Stimulated activated CD4-positive, alpha-beta T cell treated with anti-CD3 and anti-CD28 coated beads, TNF-alpha, amount 100 ng/mL, for 4 hours (primary cell): ENCODE measurements at regions not wholly inside any gene's neighbourhood (a gene's known extent, or its start where the extent isn't known, plus 50 kb on each side); places are given as distances from the start of the nearest gene placed in this dataset.

ENCODE experiments used
- DNase-seq, 3 experiments: peaks; one replicate each; pipeline ENCODE4 v3.0.0-alpha.2; 2020; ENCODE audit warnings: low read depth in 3 of 3

DNA sequence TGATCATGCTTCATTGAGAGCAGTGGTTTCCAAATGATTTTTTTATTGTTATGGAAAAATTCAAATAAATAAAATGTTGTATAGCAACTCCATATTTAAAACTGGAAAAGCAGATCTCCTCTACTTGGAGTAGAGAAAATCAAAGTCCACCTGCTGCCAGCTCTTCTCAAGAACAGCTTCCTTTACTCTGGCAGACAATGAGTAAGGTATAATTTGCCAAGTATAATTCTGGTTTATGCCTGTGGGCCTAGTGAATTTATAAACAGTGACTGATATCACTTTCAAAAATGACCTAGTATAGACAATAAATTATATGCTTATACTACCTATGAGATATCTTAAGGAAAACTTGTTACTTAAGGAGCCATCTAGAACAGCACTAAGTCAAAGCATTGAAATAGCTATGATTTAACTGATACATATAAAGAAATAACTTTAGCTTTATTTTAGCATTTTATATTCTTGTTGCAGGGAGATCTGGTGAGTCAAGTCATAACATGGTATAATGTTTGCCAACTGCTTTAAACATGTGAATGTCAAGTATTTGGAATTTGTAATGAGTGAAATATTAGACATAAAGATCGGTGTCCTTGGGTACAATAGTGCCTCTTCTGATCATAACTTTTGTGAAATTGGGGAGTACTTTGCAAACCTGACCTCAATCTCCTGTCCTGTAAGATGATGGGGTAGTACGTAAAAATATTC is 1389.1 kb upstream of the PIK3C3 start:
- no peak for DNase-seq

DNA sequence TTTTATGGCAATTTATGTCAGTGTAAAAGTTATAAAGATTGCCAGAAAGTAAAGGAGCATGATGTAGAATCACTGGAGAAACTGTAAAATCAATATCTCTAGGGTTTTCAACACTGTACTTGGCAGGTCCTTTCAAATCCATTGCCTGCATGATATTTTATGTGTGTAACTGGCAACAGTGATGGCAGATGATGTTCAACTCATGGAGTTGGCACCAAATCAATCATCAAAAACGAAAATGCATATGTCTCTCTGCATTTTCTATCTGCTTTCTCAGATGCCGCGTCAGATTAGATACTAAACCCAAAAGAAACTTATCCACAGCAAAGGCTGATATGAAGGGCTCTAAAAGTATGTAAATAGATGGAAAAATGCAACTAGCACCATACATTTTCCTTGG is 1395.5 kb upstream of the PIK3C3 start:
- no peak for DNase-seq

DNA sequence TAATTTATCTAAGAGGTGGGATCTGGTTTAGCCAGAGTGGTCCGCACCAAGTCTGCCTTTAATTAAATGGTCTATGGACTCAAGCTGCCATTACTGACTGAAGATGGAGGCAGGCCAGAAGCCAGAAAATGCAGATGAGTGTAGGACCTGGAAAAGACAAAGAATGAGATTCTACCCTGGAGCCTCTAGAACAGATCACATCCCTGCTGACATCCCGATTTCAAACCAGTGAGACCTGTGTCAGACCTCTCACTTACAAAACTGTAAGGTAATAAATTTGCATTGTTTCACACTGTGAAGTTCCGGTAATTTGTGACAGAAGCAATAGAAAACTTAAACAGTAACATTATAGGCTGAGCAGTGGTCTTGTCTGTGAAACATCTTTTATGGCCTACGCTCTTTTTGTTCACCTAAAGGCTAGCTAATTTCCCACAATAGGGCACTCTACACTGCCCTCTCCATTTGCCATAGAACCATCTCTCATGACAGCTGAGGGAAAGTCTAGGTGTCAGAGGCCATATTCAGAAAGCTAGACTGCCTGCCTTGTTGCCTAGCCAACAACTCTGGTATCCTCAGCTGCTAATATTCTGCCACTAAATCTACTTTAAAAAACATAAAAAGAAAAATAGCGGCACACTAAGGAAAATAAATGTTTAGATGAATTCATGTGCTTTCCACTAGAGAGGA is 1396.2 kb upstream of the PIK3C3 start:
- no peak for DNase-seq

DNA sequence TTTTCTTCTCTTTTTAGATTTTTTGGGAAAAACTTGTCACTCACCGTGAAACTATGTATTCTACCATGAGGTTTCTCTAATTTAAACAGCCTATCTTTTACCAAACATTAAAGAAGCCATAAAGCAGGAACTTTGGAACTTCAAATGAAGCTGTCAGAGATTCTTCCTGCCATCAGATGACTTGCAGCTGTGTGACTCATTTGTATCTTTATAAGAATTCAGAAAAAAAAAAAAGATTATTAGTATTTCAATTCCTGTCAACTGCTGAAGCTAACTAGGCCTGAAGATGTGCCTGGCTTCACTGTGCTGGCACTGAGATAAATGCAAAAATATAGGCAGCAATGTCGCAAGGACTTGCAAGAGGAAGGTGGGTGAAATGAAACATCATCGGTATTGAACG is 1399.1 kb upstream of the PIK3C3 start:
- no peak for DNase-seq

DNA sequence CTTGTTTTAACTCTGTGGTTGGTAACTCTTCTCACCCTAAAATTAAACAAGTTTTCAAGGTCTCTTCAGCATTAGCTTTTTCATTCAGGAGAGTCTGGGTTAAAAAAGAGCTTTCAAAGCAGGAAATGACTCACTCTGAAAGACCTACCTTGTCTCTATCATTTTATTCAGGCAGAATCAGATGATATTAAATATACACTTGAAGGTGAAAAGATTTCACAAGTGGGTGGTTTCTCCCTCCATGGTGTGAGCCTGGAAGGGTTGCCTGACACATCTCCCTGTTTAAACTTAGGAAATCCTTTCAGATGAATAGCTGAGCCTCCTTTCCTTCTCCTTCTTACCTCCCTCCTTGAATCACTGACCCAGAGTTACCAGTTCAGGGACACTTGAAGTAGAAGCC is 1402.0 kb upstream of the PIK3C3 start:
- no peak for DNase-seq

DNA sequence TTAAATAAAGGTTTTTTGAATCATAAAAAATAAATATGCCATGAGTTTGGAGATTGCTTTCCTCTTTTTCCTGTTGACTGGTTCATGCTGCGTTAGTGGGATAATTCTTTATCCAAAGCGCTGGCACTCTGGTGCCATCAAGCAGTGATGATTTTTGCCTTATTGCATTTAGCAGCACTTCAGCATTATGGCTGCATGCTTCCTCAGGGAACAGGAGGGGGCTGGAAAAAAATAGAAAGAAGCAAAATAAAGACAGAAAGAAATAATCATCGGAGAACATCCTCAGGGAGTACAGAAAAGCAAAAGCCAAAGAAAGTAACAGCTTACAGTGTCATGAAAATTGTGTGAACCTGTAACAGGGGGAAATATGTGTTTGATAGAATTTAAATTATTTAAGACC is 1408.2 kb upstream of the PIK3C3 start:
- DNase-seq = no peak

DNA sequence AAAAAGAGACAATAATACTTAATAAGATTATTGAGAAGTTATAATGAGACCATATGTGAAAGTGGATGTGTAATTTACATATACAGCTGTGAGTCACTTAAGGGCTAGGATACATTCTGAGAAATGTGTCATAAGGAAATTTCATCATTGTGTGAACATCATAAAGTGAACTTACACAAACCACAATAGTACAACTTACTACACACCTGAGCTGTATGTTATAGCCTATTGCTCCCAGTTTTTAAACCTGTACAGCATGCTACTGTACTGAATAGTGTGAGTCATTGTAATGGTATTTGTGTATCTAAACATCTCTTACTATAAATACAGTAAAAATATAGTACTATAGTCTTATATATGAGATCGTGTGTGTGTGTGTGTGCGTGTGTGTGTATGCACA is 1420.3 kb upstream of the PIK3C3 start:
- no peak for DNase-seq

DNA sequence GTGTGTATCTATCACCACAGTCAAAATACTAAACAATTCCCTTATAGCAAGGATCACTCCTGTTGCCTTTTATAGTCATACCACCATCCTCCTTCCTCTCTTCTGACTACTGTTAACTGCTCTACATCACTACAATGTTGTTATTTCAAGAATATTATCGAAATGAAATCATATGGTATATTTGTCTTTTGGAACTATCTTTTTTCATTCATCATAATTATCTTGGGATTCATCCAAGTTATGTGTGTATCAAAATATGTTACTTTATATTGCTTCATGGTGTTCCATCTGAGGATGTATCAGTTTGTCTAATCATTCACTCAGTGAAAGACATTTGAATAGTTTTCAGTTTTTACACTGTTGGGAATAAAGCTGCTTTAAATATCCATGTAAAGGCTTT is 1423.0 kb upstream of the PIK3C3 start:
- DNase-seq = no peak

DNA sequence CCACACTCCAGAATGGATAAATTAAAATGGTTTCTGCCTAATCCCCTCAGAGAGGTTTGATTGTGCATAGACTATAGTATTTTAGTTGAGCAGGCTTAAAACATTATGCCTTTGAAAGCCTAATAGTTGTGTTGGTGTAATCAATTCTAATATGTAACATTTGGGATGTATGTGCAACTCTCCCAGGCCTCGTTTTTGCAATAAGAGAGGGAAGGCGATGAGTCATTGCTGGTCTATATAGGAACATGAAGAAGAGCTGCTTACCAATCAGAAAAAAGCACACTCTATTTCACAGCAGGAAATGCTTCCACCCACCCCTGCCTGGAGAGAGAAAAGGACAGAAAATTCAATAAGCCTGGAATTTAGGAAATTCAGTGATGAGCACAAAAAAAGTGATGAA is 1424.0 kb upstream of the PIK3C3 start:
- DNase-seq = no peak

DNA sequence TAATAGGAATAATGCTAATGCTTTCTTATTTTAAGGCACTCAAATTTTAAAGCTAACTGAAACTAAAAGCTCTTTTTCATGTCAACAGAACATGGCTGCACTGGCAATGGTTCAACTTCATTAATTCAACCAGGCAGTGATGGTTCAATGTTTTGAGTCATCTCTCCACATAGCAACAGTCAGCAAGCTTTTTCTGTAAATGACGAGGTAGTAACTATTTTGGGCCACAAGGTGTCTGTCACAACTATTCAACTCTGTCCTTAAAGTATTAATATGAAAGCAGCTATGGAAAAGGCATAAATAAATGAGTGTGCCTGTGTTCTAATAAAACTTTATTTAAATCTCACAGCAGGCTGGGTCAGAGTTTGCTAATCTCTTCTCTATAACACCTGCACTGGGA is 1425.6 kb upstream of the PIK3C3 start:
- DNase-seq = no peak

DNA sequence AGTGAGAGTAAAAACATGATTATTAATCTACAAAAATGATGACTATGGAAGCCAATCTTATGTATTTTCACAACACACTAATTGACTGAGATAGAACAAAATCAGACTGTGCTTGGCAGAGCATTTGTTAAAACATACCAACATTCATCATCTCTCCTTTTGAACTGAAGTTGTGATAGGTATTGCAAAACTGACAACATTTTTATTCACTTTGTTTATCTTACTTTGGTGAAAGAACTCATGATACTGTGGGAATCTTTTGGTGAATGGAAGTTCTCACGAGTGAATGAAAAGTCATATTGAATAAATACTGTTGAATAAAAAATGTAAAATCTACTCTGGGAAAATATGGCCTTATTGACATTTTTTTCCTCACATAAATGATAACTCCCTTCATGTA is 1430.2 kb upstream of the PIK3C3 start:
- DNase-seq = no peak

DNA sequence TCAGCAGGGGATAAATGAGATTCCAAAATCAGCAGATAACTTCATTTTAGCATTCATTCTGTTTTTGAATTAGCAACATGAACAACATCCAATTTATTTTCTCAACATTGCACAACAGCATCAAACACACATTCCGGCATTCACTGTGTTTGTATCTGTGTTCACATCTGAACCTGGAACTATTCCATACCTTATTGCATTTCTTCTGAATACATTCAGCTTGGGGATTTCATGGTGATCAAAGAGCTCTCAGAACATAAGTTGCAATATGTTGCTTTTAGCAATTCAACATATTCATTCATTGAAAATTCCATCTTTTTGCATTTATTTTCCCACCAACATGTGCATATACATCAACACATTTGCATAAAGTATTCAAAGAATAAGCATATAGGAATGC is 1431.7 kb upstream of the PIK3C3 start:
- DNase-seq = no peak

DNA sequence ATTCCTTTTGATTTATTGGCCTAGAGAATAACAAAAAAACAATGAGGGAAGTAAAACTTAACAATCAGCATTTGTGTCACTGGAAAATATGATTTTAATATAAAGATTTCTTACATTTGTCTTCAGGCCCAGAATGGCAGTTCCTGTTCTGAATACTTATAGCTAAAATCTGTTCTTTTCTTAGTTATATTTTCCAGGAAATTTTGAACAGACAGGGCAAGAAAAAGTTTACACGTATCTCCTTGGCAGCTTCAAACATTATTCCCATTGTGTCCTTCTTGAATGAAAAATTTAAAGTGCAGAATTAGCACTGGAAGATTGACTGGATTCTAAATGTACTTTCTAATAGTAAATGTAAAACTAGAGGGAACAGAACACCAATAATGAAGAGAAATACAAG is 1454.0 kb upstream of the PIK3C3 start:
- DNase-seq = no peak

DNA sequence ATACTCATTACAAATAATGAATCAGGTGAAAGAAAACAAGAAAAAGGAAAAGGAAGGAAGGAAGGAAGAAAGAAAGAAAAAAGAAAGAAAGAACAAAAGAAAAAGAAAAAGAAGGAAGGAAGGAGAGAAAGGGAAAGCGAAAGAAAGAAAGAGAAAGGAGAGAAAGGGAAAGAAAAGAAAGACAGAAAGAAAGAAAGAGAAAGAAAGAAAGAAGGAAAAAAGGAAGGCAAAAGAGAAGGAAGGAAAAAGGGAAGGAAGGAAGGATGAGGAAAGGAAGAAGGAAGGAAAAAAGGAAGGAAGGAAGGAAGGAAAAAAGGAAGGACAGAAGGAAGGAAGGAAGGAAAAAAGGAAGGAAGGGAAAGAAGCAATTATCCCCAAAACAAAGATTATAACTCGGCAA is 1460.4 kb upstream of the PIK3C3 start:
- DNase-seq = no peak

DNA sequence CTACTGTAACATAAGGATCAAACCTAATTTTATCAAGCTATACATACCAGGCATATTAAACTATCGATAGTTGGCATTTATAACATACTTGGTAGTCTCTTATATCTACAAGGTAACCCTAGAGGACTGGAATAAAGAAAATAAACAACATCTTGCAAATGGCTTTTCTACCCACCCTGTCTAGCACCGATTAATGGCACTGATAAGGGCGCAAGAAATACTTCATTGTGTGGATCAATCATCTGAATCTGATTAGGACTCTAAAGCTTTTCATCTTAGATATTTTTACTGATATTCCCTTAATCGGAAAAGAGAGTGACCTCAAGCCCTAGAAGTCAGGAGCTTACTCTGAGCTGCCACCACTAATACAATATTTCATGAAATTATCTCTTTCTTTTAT is 1461.7 kb upstream of the PIK3C3 start:
- DNase-seq = no peak

DNA sequence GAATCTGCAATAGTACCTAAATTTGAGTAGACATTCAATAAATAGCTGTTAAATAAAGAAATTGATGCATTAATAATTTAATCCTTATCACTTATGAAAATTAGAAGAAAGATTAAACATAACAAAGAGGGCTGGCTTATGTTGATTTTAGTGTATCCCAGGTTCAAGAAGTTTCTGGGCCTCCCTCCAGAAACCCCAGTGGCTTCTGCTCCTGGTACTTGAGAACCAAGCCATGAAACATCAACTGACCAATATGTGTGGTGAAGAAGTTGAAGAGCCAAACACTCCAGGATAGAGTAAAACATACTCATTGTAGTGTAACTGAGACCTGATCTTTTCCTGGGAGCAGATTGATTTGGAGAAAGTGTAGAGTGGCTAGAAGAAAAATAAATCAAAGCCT is 1465.7 kb upstream of the PIK3C3 start:
- no peak for DNase-seq

DNA sequence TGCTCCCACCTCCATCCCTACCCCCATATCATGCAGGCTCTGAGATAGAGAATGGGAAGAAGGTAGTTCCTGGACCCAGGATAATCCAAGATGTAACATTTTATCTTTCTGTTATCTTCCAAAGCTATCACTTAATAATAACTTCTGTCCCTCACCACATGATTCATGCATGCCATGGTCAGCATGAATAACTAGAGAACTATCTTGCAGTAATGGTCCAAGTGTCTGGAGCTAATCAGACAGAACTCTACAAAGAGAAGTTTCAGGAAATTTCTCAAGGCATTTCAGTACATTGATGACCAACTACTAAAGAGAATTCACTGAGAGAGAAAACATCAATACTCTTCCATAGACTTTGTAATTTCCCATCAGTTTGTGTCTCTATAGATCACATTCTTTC is 1469.7 kb upstream of the PIK3C3 start:
- no peak for DNase-seq

DNA sequence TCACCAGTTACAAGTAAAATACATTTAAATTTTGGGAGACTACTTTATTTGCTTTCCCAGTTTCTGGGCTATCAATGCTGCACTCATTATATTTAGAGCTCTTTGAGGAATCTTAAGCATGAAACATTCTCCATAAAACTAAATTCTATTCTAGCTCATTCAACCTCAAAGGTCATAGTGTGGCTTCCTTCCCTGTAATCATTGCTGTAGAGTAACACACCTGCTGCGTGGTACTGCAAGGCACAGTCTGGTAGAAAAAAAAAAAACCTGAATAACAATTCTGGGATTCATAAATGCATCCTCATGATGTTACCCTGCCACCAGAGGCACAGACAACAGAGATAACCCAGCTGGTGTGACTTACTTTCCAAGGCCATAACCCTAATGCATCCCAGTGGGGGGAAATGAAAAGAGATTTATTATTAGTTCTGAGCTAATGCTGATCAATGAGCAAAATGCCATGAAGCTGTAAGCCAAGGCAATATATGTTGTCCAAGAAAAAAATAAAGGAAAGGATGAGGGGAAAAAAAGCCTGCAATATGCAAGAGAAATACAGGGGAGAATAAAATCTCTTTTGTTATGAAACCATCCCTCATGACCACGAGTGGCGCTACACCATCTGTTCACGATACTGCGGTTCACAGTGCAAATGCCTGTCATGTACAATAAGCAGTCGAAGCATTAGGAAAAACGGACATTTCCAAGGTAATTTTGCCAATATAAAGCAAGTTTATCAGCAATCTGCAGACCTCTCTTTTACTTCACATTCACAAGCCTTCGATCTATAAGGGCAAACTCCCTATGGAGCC is 1481.6 kb upstream of the PIK3C3 start:
- no peak for DNase-seq

DNA sequence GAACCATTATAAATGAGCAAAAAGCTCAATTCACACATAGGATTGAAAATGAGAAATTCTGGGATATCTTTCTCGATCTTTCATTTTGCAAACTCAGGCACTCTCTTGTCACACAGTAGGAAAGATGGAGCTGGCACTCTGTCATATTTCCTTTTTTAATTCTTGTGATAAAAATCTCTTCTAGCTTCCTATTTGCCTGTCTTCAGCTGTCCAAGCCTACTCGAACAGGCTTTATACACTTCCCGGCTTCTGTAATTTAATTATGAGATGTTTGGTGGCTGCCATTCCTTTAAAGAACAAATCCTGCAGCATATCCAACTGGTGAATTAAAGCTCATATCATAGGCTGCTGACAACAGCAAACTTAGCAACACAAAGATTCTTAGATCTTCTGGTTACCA is 1484.3 kb upstream of the PIK3C3 start:
- no peak for DNase-seq

DNA sequence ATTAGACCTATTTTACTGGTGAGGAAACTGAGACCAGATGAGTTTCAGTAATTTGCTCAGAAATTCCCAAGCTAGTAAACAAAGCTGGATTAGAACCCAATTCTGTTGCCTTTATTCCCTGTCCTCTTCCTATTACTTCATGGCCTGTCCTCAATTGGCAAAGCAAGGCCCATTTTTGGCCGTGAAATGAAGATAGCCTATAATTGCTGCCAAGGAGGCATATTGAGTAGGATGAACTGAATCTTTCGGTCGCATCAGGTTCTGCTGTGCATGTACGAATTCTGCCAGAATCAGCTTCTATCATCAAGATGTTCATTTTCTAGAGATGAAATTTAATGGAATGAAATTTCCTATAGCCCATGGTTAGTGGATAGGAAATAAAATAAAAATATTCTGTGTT is 1485.2 kb upstream of the PIK3C3 start:
- no peak for DNase-seq

DNA sequence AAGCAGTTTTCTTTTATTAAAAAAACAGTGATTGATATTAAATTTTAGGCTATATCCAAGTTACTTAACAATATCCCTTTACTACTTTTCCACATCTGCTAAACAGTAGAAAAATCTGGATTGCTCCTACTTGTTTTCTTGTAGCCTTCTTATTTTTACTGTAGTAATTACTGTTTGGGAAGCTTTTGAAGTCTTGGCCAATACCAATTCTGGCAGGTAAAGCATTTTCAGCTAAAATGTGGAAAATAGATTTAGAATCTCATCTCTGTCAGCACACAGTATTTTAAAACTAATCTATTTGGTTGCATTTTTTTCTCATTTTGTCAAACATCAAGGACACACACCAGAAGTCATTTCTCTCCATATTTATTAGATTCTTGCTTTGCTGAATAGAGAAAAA is 1485.7 kb upstream of the PIK3C3 start:
- no peak for DNase-seq

DNA sequence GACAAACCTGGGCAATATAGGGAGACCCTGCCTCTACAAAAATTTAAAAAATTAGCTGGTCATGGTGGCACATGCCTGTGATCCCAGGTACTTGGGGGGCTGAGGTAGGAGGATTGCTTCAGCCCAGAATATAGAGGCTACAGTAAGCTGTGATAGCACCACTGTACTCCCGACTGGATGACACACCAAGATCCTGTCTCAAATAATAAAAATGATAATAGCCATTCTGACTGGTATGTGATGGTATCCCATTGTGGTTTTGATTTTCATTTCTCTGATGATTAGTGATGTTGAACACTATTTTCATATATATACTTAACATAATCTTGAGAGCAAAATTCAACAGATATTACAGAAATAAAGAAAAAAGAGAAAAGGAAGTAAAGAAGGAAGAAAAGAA is 1491.0 kb upstream of the PIK3C3 start:
- DNase-seq = no peak

DNA sequence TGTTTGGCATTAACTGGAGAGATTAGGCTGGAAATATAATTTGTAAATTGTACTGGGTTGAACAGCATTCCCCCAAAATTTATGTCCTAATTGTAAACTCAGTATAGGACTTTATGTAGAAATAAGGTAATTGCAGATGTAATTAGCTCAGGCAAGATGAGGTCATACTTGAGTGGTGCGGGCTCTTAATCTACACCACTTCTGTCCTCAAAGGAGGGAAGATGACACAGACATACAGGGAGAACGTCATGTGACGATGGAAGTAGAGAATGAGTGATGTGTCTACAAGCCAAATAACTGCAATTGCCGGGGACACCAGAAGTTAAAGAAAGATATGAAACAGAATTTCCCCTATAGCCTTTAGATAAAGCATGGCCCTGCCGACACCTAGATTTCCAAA is 1501.1 kb upstream of the PIK3C3 start:
- no peak for DNase-seq
